ENCODE measurements at regions not wholly inside any gene's neighbourhood (a gene's known extent, or its start where the extent isn't known, plus 50 kb on each side); places are given as distances from the start of the nearest gene placed in this dataset.

DNA sequence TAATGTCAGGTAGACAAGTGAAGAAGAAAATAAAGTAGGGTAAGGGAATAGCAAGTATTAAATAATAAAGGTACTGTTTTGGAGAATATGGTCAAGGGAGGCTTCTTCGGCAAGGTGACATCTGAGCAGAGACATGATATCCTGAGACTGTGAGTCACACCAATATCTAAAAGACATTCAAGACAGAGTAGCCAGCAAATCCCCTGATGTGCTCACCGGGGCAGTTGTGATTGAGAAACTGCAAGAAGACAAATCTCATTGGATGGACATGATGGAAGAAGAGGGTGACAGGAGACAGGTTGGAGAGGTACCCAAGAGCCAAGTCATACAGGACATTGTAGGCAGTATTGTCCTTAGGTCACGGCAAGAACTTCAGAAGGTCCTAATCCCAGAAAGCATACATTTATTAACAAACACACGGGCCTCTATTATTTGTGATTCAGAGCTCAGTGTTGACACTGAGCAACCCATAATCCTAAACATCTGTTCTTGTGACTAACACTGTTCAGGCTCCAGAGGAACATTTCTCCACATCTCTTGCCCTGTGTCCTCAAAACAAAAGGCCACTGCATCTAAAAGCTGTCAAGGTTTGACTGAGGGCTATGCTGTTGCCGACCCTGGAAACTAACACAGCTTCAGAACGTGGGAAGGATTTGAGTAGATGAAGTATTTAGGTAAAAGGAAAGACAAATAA lies 258.7 kb upstream of the CLINT1 start:
- no peak for DNase-seq (ENCODE audit: low read depth, low spot score)
- H3K27ac ChIP-seq, result no peak overlapping the region

DNA sequence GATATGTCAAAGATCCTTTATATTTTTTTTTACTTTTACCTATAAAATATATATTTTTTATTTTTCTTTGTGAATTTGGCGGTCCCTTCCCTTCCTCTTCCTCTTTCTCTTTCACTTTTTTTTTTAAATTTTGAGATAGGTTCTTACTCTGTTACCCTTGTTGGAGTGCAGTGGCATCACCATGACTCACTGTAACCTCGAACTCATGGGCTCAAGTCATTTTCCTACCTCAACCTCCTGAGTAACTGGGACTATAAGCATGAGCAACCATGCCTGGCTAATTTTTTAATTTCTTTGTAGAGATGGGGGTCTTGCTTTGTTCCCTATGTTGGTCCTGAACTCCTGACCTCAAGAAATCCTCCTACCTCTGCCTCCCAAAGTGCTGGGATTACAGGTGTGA lies 258.0 kb upstream of the CLINT1 start:
- DNase-seq (ENCODE audit: low read depth, low spot score), result no peak
- H3K27ac ChIP-seq, result no peak overlapping the region

DNA sequence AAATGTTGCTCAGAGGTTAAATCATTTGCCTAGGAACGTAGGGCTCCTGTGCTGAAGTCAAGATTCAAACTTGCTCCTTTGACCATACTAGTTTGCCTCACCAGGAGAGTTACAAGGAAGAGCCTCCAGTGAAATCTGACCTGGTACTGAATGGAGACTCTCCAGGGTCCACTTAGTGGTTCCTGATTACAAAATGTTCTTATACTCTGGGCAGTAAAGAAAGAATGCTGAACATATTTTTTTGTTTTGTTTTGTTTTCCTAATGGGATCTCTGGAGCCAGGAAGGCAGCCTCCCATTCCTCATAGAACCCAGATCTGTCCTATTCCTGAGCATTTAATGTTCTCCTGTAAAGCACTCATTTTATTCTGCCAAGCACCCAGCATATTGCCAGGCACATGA lies 256.5 kb upstream of the CLINT1 start:
- H3K27ac ChIP-seq, result no peak overlapping the region
- DNase-seq (ENCODE audit: low read depth, low spot score), result no peak

DNA sequence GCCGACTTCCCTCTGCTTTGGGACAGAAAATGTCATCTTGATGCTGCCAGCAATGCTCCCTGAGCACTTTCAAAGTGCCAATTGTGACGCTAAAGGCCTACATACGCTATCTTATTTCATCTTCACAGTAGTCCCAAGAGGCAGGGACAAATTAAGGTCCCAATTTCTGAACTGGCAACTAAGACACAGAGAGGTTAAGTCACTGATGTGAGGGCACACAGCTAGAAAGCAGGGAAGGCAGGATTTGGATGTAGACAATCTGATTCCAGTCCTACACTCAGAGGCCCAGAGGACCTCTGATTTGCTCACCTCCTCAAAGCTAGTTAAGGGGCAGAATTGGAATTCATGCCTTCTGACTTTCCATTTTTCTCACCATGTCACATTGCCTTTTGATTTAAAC lies 249.2 kb upstream of the CLINT1 start:
- no peak for DNase-seq (ENCODE audit: low read depth, low spot score)
- no peak overlapping the region for H3K27ac ChIP-seq

DNA sequence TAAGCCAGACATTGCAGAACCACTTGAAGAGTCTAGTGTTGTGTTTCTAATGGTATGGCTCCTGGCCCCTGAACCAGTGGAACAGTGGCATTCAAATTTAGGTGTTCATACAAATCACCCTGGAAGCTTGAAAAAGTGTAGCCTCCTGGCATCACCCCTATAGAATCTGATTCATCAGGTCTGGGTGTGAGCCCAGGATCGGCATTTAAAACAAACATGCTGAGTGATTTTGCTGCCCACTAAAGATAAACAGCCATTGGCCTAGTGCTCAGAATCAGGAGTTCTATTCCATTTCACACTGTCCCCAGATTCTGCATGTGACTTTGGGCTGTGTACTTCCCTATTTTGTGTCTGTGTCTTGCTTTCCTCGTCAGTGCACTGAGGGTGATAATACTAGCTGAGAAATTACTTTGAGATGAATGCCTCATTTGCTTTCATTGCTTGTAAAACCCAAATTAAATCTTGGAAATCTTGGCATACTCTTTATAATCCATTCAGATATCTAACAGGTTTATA lies 241.5 kb upstream of the CLINT1 start:
- DNase-seq (ENCODE audit: low read depth, low spot score), result no peak
- H3K27ac ChIP-seq, result no peak overlapping the region

DNA sequence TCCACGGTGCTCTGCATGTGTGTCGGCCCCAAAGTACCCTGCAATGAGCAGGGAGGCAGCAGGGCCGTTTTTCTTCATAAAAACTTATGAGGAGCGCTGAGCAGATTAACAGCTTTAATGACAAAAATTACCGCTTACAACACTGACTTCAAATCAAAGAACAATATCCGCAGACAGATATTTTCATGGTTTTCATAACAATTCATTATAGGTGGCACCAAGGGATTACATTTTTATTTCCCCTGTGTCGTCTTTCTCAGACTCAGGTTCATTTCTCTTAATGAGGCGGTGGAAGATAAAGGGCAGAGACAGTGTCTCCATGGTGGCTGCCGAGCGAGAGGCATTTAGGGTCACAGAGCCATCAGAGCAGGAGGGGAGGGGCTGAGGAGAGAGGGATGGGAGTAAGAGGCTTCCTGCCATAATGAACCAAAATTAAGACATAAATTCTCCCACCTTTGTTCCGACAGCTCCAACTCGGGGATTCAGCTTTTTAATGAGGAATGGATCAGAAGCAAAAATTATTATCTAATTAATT lies 240.7 kb upstream of the CLINT1 start:
- DNase-seq (ENCODE audit: low read depth, low spot score), result no peak
- no peak overlapping the region for H3K27ac ChIP-seq

DNA sequence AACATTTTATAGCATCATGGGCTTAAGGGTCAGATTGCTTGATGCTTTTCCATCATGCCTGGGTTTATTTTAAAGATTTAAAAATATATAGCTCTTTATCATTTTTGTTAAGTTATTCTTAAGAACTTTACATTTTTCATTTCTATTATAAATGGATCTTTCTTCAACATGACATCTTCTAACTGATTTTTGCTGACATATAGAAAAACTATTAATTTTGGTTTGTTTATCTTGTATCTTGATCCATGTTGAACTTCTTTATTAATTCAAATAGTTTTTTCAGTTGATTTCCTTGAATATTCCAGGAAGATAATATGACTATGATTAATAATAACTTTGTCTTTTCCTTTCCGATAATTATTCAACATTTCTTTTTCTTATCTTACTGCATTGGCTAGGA lies 237.9 kb upstream of the CLINT1 start:
- no peak overlapping the region for H3K27ac ChIP-seq
- DNase-seq (ENCODE audit: low read depth, low spot score), result no peak

DNA sequence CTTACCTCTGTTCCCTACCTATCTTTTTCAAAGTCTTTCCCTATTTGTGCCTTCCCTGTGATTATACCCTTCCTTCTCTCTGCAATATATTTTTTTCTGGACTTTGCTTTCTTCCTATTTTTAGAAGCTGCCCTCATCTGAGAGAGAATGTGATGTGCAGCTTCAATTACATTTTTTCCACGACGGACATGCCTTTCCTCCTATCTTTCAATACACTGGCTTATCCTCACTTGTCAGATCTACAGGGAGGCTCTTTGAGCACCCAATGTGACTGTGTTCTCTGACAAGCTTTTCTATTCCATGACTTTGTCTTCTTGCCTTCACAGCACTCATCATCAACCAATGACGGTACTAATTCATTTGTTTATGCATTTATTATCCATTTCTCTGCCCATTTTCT lies 227.9 kb upstream of the CLINT1 start:
- DNase-seq (ENCODE audit: low read depth, low spot score), result no peak
- no peak overlapping the region for H3K27ac ChIP-seq

DNA sequence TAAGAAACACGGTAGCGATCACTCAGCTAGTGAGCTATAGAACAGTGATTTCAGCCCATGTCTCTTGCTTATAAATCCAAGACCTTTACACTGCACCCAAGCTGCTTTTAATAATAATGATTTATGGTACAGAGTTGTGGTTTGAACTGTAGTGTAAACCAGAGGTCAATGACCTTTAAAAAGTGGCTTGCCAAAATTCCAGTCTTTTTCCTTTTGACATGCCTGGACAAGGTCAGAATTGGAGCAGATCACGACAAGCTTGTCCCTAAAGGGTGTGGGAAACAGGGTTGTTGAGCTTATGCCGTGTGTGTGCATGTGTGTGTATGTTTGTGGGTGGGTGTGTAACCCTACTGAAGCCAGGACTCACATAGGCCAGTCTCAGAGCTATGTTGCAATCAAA lies 225.3 kb upstream of the CLINT1 start:
- no peak overlapping the region for H3K27ac ChIP-seq
- peak; percentile 3 for DNase-seq (ENCODE audit: low read depth, low spot score)

DNA sequence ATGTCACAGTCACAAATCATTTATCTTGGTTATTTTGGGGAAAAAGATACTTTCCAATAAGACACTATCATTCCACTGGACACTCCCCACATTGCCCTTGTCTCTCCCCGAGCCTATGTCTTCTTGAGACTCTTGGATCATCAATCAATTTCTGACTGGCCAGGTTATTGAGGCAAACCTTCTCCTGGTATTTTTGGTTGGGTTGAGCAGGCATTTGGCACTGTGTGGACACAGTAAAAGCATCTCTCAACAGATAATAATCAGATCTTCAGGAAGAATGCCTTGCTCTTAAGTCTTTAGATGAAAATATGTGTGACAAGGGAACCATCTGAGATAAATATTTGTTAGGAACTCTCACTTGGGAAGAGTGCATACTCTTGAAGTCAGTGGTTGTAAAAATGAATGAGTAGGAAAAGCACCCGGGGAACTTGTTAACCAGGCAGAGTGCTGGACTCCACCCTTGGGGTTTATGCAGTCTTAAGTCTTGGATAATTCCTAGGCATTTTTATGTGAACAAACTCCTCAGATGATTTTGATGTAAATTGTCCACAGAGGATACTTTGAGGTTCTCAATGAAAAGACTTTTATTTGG lies 223.8 kb upstream of the CLINT1 start:
- no peak overlapping the region for H3K27ac ChIP-seq
- no peak for DNase-seq (ENCODE audit: low read depth, low spot score)

DNA sequence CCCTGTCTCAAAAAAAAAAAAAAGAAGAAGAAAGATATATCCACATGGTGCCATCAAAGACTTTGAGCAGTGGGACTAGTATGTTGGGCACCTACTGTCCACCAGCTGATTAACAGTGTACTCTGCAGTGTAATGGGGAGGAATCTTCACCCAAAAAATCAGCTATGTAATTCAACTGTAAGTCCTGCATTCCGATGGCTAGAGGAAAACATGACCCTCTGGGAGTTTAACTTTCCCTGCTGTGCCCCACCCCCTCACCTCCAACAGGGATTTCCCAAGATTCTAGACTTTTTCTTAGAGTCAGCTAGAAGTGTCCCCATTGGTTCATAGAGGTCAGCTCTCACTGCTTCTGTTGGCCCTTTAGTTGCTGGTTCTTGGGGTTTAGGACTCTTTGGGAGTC lies 221.2 kb upstream of the CLINT1 start:
- DNase-seq (ENCODE audit: low read depth, low spot score), result no peak
- H3K27ac ChIP-seq, result no peak overlapping the region

DNA sequence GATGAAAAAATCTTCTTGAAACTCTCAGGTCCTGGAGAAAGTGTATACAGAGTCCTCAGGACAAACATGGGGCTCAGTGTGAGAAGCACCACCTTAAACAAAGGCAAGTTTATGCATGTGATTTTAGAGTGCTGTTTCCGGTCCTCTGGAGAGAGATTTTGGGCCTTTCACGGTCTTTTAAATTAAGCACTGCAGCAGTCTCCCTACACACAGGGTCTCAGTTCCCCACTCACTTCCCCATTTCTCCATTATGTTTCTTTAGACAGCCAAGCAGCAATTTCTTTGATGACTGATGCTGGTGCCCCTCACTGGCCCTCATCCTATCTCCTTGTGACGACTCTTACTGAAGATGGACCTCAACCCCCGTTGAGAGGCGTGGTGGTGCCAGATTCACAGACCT lies 220.2 kb upstream of the CLINT1 start:
- no peak overlapping the region for H3K27ac ChIP-seq
- no peak for DNase-seq (ENCODE audit: low read depth, low spot score)

DNA sequence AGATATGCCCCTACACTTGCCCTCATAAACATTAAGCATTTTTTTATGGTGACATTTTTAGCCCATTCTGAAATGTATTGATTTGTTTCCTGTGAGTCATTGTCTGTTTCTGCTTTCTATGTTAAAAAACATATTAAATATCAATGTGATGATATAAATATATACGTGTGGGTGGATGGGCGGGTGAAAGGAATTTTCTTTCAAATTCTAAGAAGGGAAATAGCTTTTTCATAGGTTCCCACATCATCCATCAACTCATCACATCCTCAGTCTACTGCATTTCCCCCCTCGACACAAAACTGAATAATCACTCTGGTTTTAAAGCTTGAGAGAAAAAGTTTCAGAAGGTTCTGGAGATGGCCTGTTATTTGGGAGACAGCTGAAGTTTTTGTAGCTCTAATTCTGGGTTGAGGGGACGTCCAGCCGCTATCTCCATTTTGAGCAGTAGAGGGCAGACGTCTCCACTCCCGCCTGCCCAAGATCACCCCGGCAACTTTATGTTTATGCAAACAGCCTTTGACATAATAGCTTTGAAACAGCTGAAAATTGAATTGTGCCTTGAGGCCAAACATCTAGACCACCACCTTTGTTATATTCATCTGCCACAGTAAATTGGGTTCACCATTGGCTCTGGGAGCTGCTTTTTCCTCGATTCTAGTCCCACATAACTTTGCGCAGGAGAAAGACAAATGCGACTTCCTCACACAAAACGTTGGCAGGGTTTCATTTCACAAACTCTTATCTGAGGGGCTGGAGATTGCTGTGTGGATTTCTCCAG lies 216.2 kb upstream of the CLINT1 start:
- no peak for DNase-seq (ENCODE audit: low read depth, low spot score)
- no peak overlapping the region for H3K27ac ChIP-seq

DNA sequence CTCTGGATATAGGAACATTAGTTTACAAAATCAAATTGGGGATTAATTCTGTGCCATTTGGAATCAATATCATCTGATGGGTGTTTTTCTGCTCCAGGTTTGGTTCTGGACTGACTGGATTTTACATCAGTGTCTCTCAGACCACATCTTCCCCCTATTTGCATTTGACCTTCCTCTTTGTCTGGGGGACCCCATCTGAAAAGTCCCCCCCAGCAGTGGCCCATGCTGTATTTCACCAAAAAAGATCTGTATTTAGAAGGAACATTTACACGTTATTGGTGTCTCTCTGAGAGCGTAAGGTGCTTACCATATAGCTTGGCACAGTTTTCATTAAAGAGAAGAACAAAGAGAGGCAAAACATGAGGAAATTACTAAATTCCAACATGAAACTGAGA lies 215.6 kb upstream of the CLINT1 start:
- no peak overlapping the region for H3K27ac ChIP-seq

DNA sequence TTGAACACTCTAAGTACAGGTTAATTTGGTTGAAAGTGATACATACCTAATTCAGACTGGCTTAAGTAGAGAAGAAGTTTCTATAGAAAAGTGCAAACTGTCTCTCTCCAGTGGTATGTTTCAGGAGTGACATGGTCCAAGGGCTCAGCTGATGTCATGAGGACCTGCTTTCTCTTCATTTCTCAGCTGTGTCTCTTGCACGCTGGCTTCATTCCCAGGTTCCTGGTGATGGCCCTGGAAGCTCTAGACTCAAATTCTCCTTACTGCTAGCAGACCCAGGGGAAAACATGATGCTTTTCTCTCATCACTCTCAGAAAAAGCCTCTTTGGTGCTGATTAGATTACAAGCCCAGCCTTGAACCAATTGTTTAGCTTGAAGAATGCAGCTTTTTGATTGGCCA lies 211.9 kb upstream of the CLINT1 start:
- H3K27ac ChIP-seq, result no peak overlapping the region
- no peak for DNase-seq (ENCODE audit: low read depth, low spot score)

More for the DNA sequence above, 215.6 kb upstream of the CLINT1 start:
- no peak for DNase-seq (ENCODE audit: low read depth, low spot score)

DNA sequence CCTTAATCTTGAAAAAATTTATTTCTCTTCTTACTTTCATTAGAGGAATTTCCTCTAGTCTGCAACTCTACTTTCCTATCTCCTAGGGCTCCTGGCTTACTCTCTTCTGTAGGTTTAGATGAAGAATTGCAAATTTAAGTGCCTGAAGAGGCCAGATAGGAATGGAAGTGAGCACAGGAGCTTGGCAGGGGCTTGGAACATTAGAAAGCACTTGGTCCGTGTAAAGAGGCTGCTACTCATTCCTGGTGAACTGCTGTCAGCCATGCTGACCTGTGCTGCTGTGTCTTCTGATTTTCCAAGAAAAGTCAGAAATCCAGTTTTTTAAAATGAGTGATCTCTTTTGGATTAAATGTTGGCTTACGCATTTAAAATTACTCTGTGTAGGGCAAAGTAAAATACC lies 210.9 kb upstream of the CLINT1 start:
- DNase-seq (ENCODE audit: low read depth, low spot score), result no peak
- H3K27ac ChIP-seq, result no peak overlapping the region

DNA sequence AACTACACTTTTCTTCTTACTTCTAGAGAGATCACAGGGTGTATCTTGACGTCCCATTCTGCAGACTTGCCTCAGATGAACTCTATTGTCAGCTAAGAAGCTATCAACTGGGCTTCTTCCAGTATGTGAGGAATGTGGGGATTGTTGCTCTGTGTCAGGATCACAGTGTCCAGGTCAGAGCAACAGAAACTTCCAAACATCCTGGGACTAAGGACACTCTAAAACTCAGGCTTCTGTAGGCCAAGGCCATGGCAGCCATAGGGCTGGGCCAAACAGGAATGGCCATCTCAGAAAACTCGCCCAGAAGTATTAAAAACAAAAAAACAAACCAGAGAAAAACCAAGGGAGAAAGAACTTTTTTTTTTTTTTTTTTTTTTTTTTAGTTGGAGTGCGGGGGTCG lies 210.0 kb upstream of the CLINT1 start:
- no peak overlapping the region for H3K27ac ChIP-seq
- DNase-seq (ENCODE audit: low read depth, low spot score), result no peak

DNA sequence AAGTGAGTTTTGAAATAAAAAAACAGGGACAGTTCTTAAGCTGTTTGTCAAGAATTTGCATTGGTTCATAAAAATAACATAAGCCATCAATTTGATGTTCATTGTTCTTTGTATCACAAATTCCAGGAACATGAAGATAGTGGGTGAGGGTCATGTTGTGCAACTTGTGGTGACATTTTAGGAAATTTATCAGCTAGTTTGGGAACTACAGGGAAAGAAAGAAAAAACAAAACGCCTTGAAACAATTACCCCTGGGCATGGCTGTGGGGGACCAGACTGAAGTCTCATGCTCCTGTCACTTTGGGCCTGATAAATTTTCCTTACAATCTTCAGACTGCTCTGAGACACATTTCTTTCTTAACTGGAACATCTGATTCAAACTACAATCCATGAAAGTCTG lies 207.1 kb upstream of the CLINT1 start:
- no peak for DNase-seq (ENCODE audit: low read depth, low spot score)
- no peak overlapping the region for H3K27ac ChIP-seq

DNA sequence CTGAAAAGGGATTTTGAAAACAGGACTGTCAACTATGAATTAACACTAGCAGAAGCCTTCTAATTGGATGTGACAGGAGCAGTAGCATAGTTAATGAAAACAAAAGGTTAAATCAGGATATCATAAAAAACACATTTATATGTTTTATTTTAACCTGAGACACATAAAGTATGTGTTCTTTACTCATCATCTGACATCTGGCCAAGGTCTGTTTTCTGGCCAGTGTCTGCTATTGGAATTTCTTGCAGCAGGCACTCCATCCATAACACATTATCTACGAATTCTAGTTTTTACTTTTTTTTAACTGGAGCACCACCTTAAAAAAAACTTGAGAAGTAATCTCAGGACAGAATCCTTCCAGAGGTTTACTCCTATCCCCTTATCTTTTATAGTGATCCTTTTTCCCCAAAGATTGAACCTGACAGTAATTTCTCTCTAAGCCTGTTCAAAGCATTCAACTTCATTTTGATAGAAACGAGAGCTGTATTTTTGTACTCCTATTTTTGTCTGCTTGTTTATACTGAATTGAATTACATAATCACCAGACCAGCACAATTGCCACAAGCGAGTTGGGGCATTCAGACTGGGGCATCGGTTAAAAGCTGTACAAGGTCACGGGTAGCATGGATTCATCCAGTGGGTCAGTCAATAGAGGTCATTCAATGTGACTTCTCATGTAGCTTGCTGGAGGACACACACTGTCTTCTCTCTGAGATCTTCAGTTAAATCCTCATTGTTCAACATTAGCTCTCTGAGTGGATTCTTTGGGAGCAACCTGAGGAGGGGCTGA lies 205.6 kb upstream of the CLINT1 start:
- DNase-seq (ENCODE audit: low read depth, low spot score), result no peak
- H3K27ac ChIP-seq, result no peak overlapping the region

DNA sequence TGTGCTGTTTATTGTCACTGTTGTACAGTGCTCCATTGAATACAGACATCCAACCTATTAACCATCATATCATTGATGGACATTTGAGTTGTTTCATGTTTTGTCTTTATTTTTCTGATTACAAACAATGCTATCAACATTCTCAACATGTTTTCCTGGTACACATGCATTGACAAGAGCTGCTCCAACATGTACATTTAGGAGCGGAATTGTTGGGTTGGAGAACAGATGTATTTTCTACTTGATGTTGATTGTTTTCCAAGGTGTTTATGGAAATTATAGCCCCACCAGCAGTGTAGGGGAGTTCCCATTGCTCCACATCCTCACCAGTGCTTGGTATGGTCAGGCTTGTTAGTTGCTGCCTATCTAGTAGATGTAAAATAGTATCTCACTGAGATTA lies 204.1 kb upstream of the CLINT1 start:
- DNase-seq (ENCODE audit: low read depth, low spot score), result no peak
- no peak overlapping the region for H3K27ac ChIP-seq

Measured in epithelial cell of prostate (primary cell).